Astrocyte of the spinal cord (primary cell): ENCODE measurements at regions not wholly inside any gene's neighbourhood (a gene's known extent, or its start where the extent isn't known, plus 50 kb on each side); places are given as distances from the start of the nearest gene placed in this dataset.

Experiments used
- DNase-seq: peaks from one replicate; pipeline ENCODE4 v3.0.0; 2011; ENCODE audit warnings: low read depth, low spot score
- H3K4me3 ChIP-seq: 2 replicates; pipeline ENCODE4 v1.5.1; 2011; ENCODE audit warnings: low read depth, mild to moderate bottlenecking, low read length, moderate library complexity
- in situ Hi-C: cut with HindIII; loops from 2 replicates; pipeline ENCODE4 v1.10.0; 2017; ENCODE audit warnings: low sequenced_read_pairs
- TF ChIP-seq, protein P1 (sequence below): IDR thresholded peaks from 2 replicates; pipeline ENCODE4 v1.5.1; 2012; ENCODE audit warnings: low read depth, mild to moderate bottlenecking, low read length, inconsistent platforms

DNA sequence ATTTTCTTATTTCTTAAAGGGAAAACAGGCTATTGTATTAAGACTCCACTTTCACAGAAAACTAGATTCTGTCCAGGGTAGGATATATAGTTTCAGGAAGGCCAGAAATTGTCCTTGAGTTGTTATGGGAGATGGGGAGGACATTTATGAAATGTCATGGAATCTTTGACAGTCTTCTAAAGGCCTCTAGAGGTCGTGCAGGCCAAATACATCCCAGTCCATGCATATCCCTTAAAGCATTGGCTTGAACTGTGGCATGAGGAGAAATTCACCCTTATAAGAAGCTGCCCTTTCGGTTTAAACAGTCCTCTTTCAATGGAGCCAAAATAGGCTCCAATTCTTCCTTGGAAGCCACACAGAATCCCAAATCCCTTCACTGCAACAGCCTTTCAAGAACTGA lies 183.6 kb upstream of the NOCT start:
- H3K4me3 ChIP-seq, result no peak overlapping the region
- TF ChIP-seq, protein P1, sequence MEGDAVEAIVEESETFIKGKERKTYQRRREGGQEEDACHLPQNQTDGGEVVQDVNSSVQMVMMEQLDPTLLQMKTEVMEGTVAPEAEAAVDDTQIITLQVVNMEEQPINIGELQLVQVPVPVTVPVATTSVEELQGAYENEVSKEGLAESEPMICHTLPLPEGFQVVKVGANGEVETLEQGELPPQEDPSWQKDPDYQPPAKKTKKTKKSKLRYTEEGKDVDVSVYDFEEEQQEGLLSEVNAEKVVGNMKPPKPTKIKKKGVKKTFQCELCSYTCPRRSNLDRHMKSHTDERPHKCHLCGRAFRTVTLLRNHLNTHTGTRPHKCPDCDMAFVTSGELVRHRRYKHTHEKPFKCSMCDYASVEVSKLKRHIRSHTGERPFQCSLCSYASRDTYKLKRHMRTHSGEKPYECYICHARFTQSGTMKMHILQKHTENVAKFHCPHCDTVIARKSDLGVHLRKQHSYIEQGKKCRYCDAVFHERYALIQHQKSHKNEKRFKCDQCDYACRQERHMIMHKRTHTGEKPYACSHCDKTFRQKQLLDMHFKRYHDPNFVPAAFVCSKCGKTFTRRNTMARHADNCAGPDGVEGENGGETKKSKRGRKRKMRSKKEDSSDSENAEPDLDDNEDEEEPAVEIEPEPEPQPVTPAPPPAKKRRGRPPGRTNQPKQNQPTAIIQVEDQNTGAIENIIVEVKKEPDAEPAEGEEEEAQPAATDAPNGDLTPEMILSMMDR, result no peak
- in situ Hi-C loops, result no loop called here
- no peak for DNase-seq

DNA sequence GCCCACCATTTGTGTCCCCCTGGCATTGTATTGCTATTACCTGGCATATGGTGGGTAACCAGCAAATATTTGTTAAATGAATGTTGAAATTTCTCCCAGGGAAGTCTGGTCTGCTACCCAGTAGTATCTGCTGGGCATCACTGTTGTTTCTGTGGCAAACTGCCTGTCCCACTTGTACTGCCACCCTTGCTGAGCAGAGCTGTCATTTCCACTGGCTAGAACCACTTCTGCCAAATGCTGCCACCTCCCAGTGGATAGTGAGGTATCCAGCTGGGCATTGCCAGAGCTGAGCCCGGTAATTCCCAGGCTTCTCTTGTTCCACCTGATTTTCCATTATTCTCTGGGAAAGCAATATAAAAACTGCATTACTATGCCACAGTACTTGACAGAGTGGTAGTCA lies 186.7 kb upstream of the NOCT start:
- in situ Hi-C loops, result no loop called here
- no peak for DNase-seq
- TF ChIP-seq, protein P1, result no peak
- no peak overlapping the region for H3K4me3 ChIP-seq

DNA sequence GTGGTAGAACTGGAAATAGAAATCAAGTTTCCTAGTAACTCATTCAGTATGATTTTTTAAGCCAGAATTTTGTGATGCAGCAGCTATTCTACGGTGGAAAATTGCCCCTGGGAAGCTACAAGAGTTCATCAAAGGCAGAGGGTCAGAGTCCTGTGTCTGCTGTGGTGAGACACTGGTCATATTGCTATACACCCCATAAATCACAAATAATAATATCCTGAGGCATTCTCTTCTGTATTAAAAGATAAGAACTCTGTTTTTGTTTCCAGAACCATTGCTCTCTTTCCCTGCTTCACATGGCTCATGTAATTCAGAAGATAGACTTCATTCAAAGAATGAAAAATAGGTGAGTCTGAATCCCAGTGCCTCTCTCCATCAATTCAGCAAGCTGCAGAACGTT lies 188.8 kb upstream of the NOCT start:
- in situ Hi-C loops, result no loop called here

DNA sequence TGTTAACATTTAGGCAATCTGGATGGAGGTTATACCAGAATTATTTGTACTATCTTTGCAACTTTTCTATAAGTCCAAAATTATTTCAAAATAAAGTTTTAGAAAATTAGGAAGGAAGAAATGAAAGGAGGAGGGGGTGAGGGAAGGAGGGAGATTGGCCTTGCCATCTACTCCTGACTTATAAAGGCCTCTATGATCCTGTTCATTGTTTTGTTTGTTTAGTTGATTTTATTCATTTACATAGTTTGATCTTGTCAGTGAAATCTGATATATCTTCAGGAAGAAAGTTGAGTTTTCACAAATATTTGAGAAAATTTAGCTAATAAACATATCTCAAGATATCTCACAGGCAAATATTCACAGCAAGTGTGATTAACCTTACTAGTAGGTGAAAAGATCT lies 189.3 kb upstream of the NOCT start:
- TF ChIP-seq, protein P1, result no peak
- DNase-seq, result no peak
- in situ Hi-C loops, result no loop called here
- H3K4me3 ChIP-seq, result no peak overlapping the region

More for the DNA sequence above, 188.8 kb upstream of the NOCT start:
- no peak for DNase-seq
- no peak overlapping the region for H3K4me3 ChIP-seq
- TF ChIP-seq, protein P1, result no peak

DNA sequence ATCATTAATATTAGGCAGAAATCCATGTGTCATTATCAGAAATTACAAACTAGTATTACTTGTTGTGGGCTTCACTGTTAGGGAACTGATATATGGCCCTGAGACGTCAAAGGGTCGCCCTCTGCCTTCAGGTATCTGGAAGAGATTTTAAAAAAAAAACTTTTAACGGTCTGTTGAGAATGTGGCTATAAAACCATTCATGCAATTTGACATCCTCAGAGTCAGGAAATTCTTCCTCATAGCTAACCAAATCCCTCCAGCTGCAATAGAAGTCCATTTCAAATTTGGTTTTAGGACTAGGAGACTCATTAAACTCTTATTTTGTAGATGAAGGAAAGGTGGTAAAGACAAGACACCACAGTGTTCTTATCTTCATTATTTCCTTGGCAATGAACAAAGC lies 194.2 kb upstream of the NOCT start:
- no peak overlapping the region for H3K4me3 ChIP-seq
- DNase-seq, result no peak
- TF ChIP-seq, protein P1, result no peak
- in situ Hi-C loops, result no loop called here

DNA sequence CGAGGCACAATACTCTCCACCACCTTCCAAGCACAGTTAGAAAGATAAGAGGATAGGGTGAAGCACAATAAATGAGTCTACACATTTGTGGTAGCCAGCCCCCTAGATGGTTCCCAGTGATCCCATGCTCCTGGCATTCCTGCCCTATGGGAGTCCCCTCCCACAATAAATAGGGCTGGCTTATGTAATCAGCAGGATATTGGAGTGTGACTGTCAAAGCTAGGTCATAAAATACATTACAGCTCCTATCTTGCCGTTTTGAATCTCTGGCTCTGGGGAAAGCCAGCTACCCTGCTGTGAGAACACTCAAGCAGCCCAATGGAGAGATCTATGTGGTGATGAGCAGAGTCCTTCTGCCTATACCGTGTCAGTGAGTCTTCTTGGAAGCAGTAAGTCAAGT lies 198.7 kb upstream of the NOCT start:
- no peak for DNase-seq
- H3K4me3 ChIP-seq, result no peak overlapping the region
- TF ChIP-seq, protein P1, result no peak
- in situ Hi-C loops, result no loop called here

DNA sequence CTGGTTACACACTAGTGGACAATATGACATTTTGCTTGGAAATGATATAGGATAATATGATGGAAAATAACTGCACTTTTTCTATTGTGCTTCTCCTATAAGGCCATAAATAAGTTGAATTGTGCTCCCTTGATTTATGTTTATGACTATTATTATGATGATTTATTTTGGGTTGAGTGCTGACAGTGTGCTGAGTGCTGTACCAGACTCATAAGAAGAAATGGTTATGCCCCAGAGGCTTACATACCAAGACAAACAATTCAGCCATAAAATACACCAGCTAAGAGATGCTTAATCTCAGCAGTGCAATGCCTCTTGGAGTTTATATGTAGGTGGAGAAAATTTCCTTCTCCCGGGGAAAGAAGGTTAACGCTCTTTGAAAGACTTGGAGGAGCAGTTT lies 199.8 kb upstream of the NOCT start:
- H3K4me3 ChIP-seq, result no peak overlapping the region
- in situ Hi-C loops, result no loop called here
- DNase-seq, result no peak
- TF ChIP-seq, protein P1, result no peak
